GM23248 (cell line): ENCODE measurements at regions not wholly inside any gene's neighbourhood (a gene's known extent, or its start where the extent isn't known, plus 50 kb on each side); places are given as distances from the start of the nearest gene placed in this dataset.

Experiments
- DNase-seq: peaks from one replicate; pipeline ENCODE4 v3.0.0-alpha.2; 2015
- H2AFZ ChIP-seq: fragments of 200-600 bp; sonication (generic); 2 replicates; pipeline ENCODE4 v1.6.1; 2016; ENCODE audit warnings: antibody characterized with exemption
- H3F3A ChIP-seq: fragments of 200-600 bp; sonication (generic); 2 replicates; pipeline ENCODE4 v1.6.1; 2016; ENCODE audit warnings: mild to moderate bottlenecking, antibody characterized with exemption, mixed run types; ENCODE audit not compliant: insufficient read depth
- H3K27ac ChIP-seq: fragments of 200-600 bp; sonication (generic); 2 replicates; pipeline ENCODE4 v1.5.1; 2016; ENCODE audit warnings: mild to moderate bottlenecking
- H3K27me3 ChIP-seq: fragments of 200-600 bp; sonication (generic); replicated peaks from 2 replicates; pipeline ENCODE4 v1.6.1; 2016; ENCODE audit warnings: mild to moderate bottlenecking; ENCODE audit not compliant: insufficient read depth
- H3K36me3 ChIP-seq: fragments of 200-600 bp; sonication (generic); 2 replicates; pipeline ENCODE4 v1.6.1; 2016; ENCODE audit warnings: low read depth, mild to moderate bottlenecking
- H3K4me1 ChIP-seq: fragments of 200-600 bp; sonication (generic); 2 replicates; pipeline ENCODE4 v1.6.1; 2016; ENCODE audit warnings: mild to moderate bottlenecking; ENCODE audit not compliant: insufficient read depth
- H3K4me2 ChIP-seq: fragments of 200-600 bp; sonication (generic); one replicate; pipeline ENCODE4 v1.6.1; 2016; ENCODE audit warnings: mild to moderate bottlenecking; ENCODE audit not compliant: unreplicated experiment
- H3K4me3 ChIP-seq: fragments of 200-600 bp; sonication (generic); 2 replicates; pipeline ENCODE4 v1.5.1; 2016; ENCODE audit warnings: mild to moderate bottlenecking
- H3K79me2 ChIP-seq: fragments of 200-600 bp; sonication (generic); 2 replicates; pipeline ENCODE4 v1.6.1; 2016; ENCODE audit warnings: mild to moderate bottlenecking; ENCODE audit not compliant: insufficient read depth
- H3K9ac ChIP-seq: fragments of 200-600 bp; sonication (generic); 2 replicates; pipeline ENCODE4 v1.6.1; 2016; ENCODE audit warnings: mild to moderate bottlenecking
- H3K9me2 ChIP-seq: fragments of 200-600 bp; sonication (generic); 2 replicates; pipeline ENCODE4 v1.6.1; 2016; ENCODE audit warnings: mixed run types, mild to moderate bottlenecking, moderate library complexity; ENCODE audit not compliant: insufficient read depth
- H3K9me3 ChIP-seq: fragments of 200-600 bp; sonication (generic); one replicate; pipeline ENCODE4 v1.6.1; 2017; ENCODE audit warnings: low read depth
- H4K20me1 ChIP-seq: fragments of 200-600 bp; sonication (generic); 2 replicates; pipeline ENCODE4 v1.6.0; 2016; ENCODE audit not compliant: insufficient read depth
- EZH2 ChIP-seq: fragments of 200-600 bp; sonication (generic); IDR thresholded peaks from 2 replicates; pipeline ENCODE4 v1.6.1; 2018; ENCODE audit warnings: antibody characterized with exemption, mild to moderate bottlenecking; ENCODE audit not compliant: insufficient read depth, poor library complexity, severe bottlenecking
- EZH2phosphoT487 ChIP-seq: fragments of 200-600 bp; sonication (generic); IDR thresholded peaks from 2 replicates; pipeline ENCODE4 v1.6.1; 2018; ENCODE audit warnings: antibody characterized with exemption, moderate library complexity, mild to moderate bottlenecking, low read depth; ENCODE audit not compliant: insufficient read depth
- WGBS, 2 experiments: methylation state at CpG; one replicate each; pipeline ENCODE4 v1.1.6; 2015 to 2017; ENCODE audit warnings: low lambda C conversion rate in 2 of 2, low coverage in 1 of 2; ENCODE audit errors: missing lambda C conversion rate in 2 of 2; 5-methylcytosine and 5-hydroxymethylcytosine counted together
- in situ Hi-C: fragments of 300-500 bp; cut with MboI; formaldehyde crosslinking; loops from 2 replicates; pipeline ENCODE4 v1.15.0; 2020

- in situ Hi-C loops = no loop called here
- no peaks in the 10 kb centered on the region for H3F3A ChIP-seq
- no peak overlapping the region for H2AFZ ChIP-seq
- H3K27me3 ChIP-seq = no peaks in the 10 kb centered on the region
- no peak overlapping the region for H3K4me3 ChIP-seq
- no peaks in the 10 kb centered on the region for H3K9me3 ChIP-seq
- no peaks in the 10 kb centered on the region for H3K79me2 ChIP-seq
- TF ChIP-seq EZH2 (no peak), EZH2phosphoT487 (no peak)
- H3K4me1 ChIP-seq = no peaks in the 10 kb centered on the region
- WGBS, 2 experiments = 16 to 30% methylated on average over 3 of the region's 3 CpGs
- no peak overlapping the region for H3K4me2 ChIP-seq
- no peaks in the 10 kb centered on the region; the same call in 1 of the 2 replicates for H3K9me2 ChIP-seq
- peak; percentile 40 for DNase-seq
- no peaks in the 10 kb centered on the region for H4K20me1 ChIP-seq
- no peaks in the 10 kb centered on the region for H3K36me3 ChIP-seq
- no peak overlapping the region for H3K9ac ChIP-seq
- no peak overlapping the region for H3K27ac ChIP-seq
Measured at GRCh38 chr4:169815606-169816005, 57.9 kb upstream of the HPF1 start.

GRCh38 chr4:169811476-169811875 lies 53.7 kb upstream of the HPF1 start:
- no peaks in the 10 kb centered on the region for H3K79me2 ChIP-seq
- in situ Hi-C loops = loop anchor here (5.0 kb wide), 1 partner anchor 231 kb away; no protein-coding TSS in a partner anchor
- H3K4me1 ChIP-seq = no peaks in the 10 kb centered on the region

DNA sequence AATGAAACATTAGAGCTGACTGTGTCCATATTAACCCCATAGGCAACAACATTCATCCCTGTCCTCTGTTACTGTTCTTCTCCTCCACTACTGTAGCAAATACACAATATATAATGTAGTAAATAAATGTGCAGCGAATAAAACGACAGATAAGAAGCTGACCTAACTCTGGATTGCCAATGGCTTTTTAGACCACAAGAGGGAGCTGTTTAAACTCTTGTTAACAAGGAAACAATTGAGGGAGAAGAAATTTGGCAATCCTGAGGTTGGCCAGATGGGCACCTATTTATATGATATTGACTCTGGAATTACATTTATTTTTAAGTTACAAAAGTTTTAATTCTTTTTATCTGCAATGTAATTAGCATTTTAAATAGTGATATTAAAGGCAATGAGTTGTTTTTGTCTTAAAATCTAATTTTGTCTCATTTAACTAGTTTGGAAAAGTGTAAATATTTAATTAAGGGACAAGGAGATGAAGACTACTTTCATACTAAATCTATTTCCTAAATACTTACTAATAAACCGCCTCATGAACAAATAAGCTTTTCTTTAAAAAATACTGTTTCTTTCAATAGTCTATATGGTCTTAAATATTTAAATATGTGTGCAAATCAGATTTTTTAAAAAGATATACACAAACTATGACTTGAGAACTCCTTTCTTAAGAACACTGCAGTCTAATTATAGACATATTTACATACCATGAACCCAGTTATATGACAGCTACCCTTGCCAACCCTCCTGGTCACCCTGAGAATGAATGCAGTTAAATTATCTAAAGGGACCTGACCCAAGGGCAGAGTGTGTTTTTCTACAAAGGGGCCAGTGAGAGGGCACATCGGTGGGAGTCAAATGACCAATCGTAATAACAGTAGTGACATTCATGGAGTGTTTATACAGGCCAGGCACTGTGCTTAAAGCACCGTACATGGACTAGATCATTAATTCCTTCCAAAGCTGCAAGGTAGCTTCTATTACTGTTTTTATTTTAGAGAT lies 52.9 kb upstream of the HPF1 start:
- Histone ChIP-seq H3K4me3 (no peak overlapping the region), H3K4me1 (no peaks in the 10 kb centered on the region)
- in situ Hi-C loops = loop anchor here (5.0 kb wide), 1 partner anchor 232 kb away; no protein-coding TSS in a partner anchor

More at GRCh38 chr4:169811476-169811875, 53.7 kb upstream of the HPF1 start:
- Histone ChIP-seq H3F3A (no peaks in the 10 kb centered on the region), H3K9me2 (no peaks in the 10 kb centered on the region), H3K27ac (no peak overlapping the region), H3K27me3 (peaks cover 9% of the 10 kb centered on the region; the same call in 1 of the 2 replicates), H4K20me1 (no peaks in the 10 kb centered on the region), H2AFZ (no peak overlapping the region), H3K9me3 (no peaks in the 10 kb centered on the region), H3K36me3 (no peaks in the 10 kb centered on the region), H3K4me3 (no peak overlapping the region), H3K4me2 (no peak overlapping the region), H3K9ac (no peak overlapping the region)
- DNase-seq = no peak
- 28 to 42% methylated on average over 2 of the region's 2 CpGs for WGBS, 2 experiments
- TF ChIP-seq EZH2phosphoT487 = no peak
- TF ChIP-seq EZH2 = no peak

GRCh38 chr4:169807934-169808509 lies 50.3 kb upstream of the HPF1 start:
- H3K9ac ChIP-seq = no peak overlapping the region
- no peak overlapping the region for H3K27ac ChIP-seq
- H2AFZ ChIP-seq = no peak overlapping the region
- H3K9me2 ChIP-seq = no peaks in the 10 kb centered on the region
- no peak for DNase-seq
- no peaks in the 10 kb centered on the region for H3F3A ChIP-seq
- H3K4me2 ChIP-seq = no peak overlapping the region
- H3K4me1 ChIP-seq = no peaks in the 10 kb centered on the region
- no peaks in the 10 kb centered on the region for H3K9me3 ChIP-seq
- no peaks in the 10 kb centered on the region for H3K79me2 ChIP-seq
- H3K4me3 ChIP-seq = no peak overlapping the region
- 40 to 47% methylated on average over 5 of the region's 5 CpGs for WGBS, 2 experiments
- H3K36me3 ChIP-seq = no peaks in the 10 kb centered on the region
- in situ Hi-C loops = no loop called here
- TF ChIP-seq EZH2phosphoT487 (no peak), EZH2 (no peak)
- H4K20me1 ChIP-seq = no peaks in the 10 kb centered on the region
- H3K27me3 ChIP-seq = peaks cover 9% of the 10 kb centered on the region

More for the DNA sequence above, 52.9 kb upstream of the HPF1 start:
- Histone ChIP-seq H3K9ac (no peak overlapping the region), H3K9me2 (no peaks in the 10 kb centered on the region), H3K79me2 (no peaks in the 10 kb centered on the region), H3K4me2 (no peak overlapping the region), H3K27ac (no peak overlapping the region), H2AFZ (no peak overlapping the region), H3K36me3 (no peaks in the 10 kb centered on the region), H3F3A (no peaks in the 10 kb centered on the region), H4K20me1 (no peaks in the 10 kb centered on the region), H3K9me3 (no peaks in the 10 kb centered on the region), H3K27me3 (peaks cover 9% of the 10 kb centered on the region)
- 33 to 39% methylated on average over 6 of the region's 6 CpGs for WGBS, 2 experiments
- DNase-seq = peak; percentile 82
- TF ChIP-seq EZH2phosphoT487 (no peak), EZH2 (no peak)
